ENCODE measurements at regions not wholly inside any gene's neighbourhood (a gene's known extent, or its start where the extent isn't known, plus 50 kb on each side); places are given as distances from the start of the nearest gene placed in this dataset.

GRCh38 chr4:152246659-152247058 is 289.2 kb downstream of the FBXW7 start:
- TF ChIP-seq POLR2A (IDR thresholded peaks at IDR 0.05) (no peak), CTCF (IDR thresholded peaks at IDR 0.05 in 8 of 11, conservative IDR thresholded peaks at IDR 0.05 in 3 of 11) (no peak)
